GM12873 (cell line): ENCODE measurements at regions not wholly inside any gene's neighbourhood (a gene's known extent, or its start where the extent isn't known, plus 50 kb on each side); places are given as distances from the start of the nearest gene placed in this dataset.

Experiments
- CTCF ChIP-seq: IDR thresholded peaks from 2 replicates; pipeline ENCODE4 v1.5.1; 2012; ENCODE audit warnings: low read depth, mild to moderate bottlenecking, moderate library complexity, low read length, control low read depth; ENCODE audit not compliant: insufficient read depth; ENCODE audit errors: missing control alignments

- no peak for TF ChIP-seq CTCF
These were observed 129.9 kb downstream of the TRIM43 start for GRCh38 chr2:95721726-95722125.

GRCh38 chr2:95722131-95722697, 130.4 kb downstream of the TRIM43 start:
- no peak for TF ChIP-seq CTCF

- peak; percentile 61 for TF ChIP-seq CTCF
These were observed 137.2 kb downstream of the TRIM43 start for GRCh38 chr2:95728878-95729596.

- TF ChIP-seq CTCF, result no peak
These were observed 137.8 kb downstream of the TRIM43 start for GRCh38 chr2:95729597-95729955.

- TF ChIP-seq CTCF, result no peak
These were observed 139.0 kb downstream of the TRIM43 start for GRCh38 chr2:95730813-95731212.

- TF ChIP-seq CTCF, result no peak
These were observed 143.4 kb downstream of the TRIM43 start for GRCh38 chr2:95734976-95735890.

- TF ChIP-seq CTCF, result no peak
These were observed 146.5 kb downstream of the TRIM43 start for GRCh38 chr2:95738301-95738700.
